ENCODE measurements at regions not wholly inside any gene's neighbourhood (a gene's known extent, or its start where the extent isn't known, plus 50 kb on each side); places are given as distances from the start of the nearest gene placed in this dataset.

GRCh38 chr12:73352826-73353225 is 1080.7 kb downstream of the TRHDE start:
- DNase-seq (ENCODE audit: low spot score): no peak

- no peak for DNase-seq (ENCODE audit: low spot score)
These were observed 1089.1 kb downstream of the TRHDE start for GRCh38 chr12:73361156-73361863.

GRCh38 chr12:73361864-73362230 is 1089.7 kb downstream of the TRHDE start:
- DNase-seq (ENCODE audit: low spot score): no peak

GRCh38 chr12:73362666-73363065 is 1090.5 kb downstream of the TRHDE start:
- DNase-seq (ENCODE audit: low spot score): no peak

- no peak for DNase-seq (ENCODE audit: low spot score)
These were observed 1100.7 kb downstream of the TRHDE start for GRCh38 chr12:73372856-73373255.

GRCh38 chr12:73374360-73374759 is 1102.2 kb downstream of the TRHDE start:
- DNase-seq (ENCODE audit: low spot score): no peak

GRCh38 chr12:73383584-73384222 is 1111.5 kb downstream of the TRHDE start:
- DNase-seq (ENCODE audit: low spot score): no peak

GRCh38 chr12:73384592-73384991 is 1112.4 kb downstream of the TRHDE start:
- no peak for DNase-seq (ENCODE audit: low spot score)

GRCh38 chr12:73390261-73390660 is 1118.1 kb downstream of the TRHDE start:
- DNase-seq (ENCODE audit: low spot score): no peak

GRCh38 chr12:73413051-73413450 is 1124.6 kb upstream of the ATXN7L3B start:
- no peak for DNase-seq (ENCODE audit: low spot score)

- no peak for DNase-seq (ENCODE audit: low spot score)
These were observed 1123.7 kb upstream of the ATXN7L3B start for GRCh38 chr12:73413974-73414373.

GRCh38 chr12:73414926-73415325 is 1122.7 kb upstream of the ATXN7L3B start:
- no peak for DNase-seq (ENCODE audit: low spot score)

- no peak for DNase-seq (ENCODE audit: low spot score)
These were observed 1119.1 kb upstream of the ATXN7L3B start for GRCh38 chr12:73418541-73418940.

- DNase-seq (ENCODE audit: low spot score): no peak
These were observed 1115.8 kb upstream of the ATXN7L3B start for GRCh38 chr12:73421832-73422231.

GRCh38 chr12:73424484-73424883 is 1113.2 kb upstream of the ATXN7L3B start:
- no peak for DNase-seq (ENCODE audit: low spot score)

GRCh38 chr12:73445658-73446324 is 1091.8 kb upstream of the ATXN7L3B start:
- DNase-seq (ENCODE audit: low spot score): no peak

- no peak for DNase-seq (ENCODE audit: low spot score)
These were observed 1084.8 kb upstream of the ATXN7L3B start for GRCh38 chr12:73452672-73453469.

GRCh38 chr12:73460212-73460611 is 1077.4 kb upstream of the ATXN7L3B start:
- no peak for DNase-seq (ENCODE audit: low spot score)

GRCh38 chr12:73465106-73465505 is 1072.5 kb upstream of the ATXN7L3B start:
- DNase-seq (ENCODE audit: low spot score): no peak

GRCh38 chr12:73486256-73486655 is 1051.4 kb upstream of the ATXN7L3B start:
- no peak for DNase-seq (ENCODE audit: low spot score)

- DNase-seq (ENCODE audit: low spot score): no peak
These were observed 1031.0 kb upstream of the ATXN7L3B start for GRCh38 chr12:73506611-73507010.

GRCh38 chr12:73514672-73515071 is 1023.0 kb upstream of the ATXN7L3B start:
- no peak for DNase-seq (ENCODE audit: low spot score)

GRCh38 chr12:73517859-73518258 is 1019.8 kb upstream of the ATXN7L3B start:
- DNase-seq (ENCODE audit: low spot score): no peak
